Pancreas (tissue), 10 donors: ENCODE measurements at regions not wholly inside any gene's neighbourhood (a gene's known extent, or its start where the extent isn't known, plus 50 kb on each side); places are given as distances from the start of the nearest gene placed in this dataset.

Experiments used
- ATAC-seq, 4 donors: fragments of 200-7000 bp; cut with Tn5 transposase; one replicate each; pipeline versions ENCODE4 v1.8.0 to v1.9.1; 2020; ENCODE audit warnings: mild to moderate bottlenecking in 4 of 4, moderate library complexity in 4 of 4
- DNase-seq, 6 donors: peaks; one replicate each; pipeline ENCODE4 v3.0.0-alpha.2; 2020
- FAIRE-seq: peaks from 2 replicates; lab custom pipeline; 2012; peaks lifted over from hg19 to GRCh38; lab: Jason Lieb, UNC
- H3K27ac ChIP-seq, 4 donors: fragments of 200-600 bp; sonication (generic); 1 replicate in 3 of 4; 2 replicates in 1 of 4; pipeline versions ENCODE4 v1.5.0 to v1.8.0; 2020
- H3K27me3 ChIP-seq, 4 donors: fragments of 200-600 bp; one replicate each; pipeline ENCODE4 v1.8.0; 2021
- H3K36me3 ChIP-seq, 3 donors: fragments of 200-600 bp; sonication (generic) in 1 of 3; one replicate each; pipeline versions ENCODE4 v1.5.0 to v1.8.0; 2020 to 2021
- H3K4me1 ChIP-seq, 3 donors: fragments of 200-600 bp; one replicate each; pipeline ENCODE4 v1.8.0; 2021
- H3K4me3 ChIP-seq, 4 donors: fragments of 200-600 bp; sonication (generic) in 2 of 4; one replicate each; pipeline versions ENCODE4 v1.5.0 to v1.8.0; 2020 to 2021
- H3K9me3 ChIP-seq, 4 donors: fragments of 200-600 bp; one replicate each; pipeline ENCODE4 v1.8.0; 2021
- WGBS, 2 donors: extraction: QIAGEN DNeasy Blood & Tissue Kit; methylation state at CpG; one replicate each; pipeline ENCODE4 v1.1.7; 2013; 5-methylcytosine and 5-hydroxymethylcytosine counted together
- intact Hi-C, 3 donors: fragments of 100-400 bp; cut with DNase I; formaldehyde crosslinking; loops; one replicate each; pipeline versions ENCODE4 v1.11.1 to v1.14.2; 2022
- TF ChIP-seq, protein P1 (sequence below), 4 donors: fragments of 200-600 bp; sonication (generic) in 3 of 4; IDR thresholded peaks; one replicate each; pipeline versions ENCODE4 v1.5.0 to v1.8.0; 2021; ENCODE audit warnings: antibody characterized with exemption in 4 of 4
- donor health status: healthy with polysubstance abuse.
- donor health status: DM: no; HTN: no; CAD: no; lungs with moderate emphysema.
- donor health status: DM: no; HTN: no; CAD: no.
- donor health status: control.
- donor health status: control.
- donor health status: Bipolar disorder and iron deficiency.
- donor health status: DM: yes; HTN: yes; CAD: no.
- donor health status: DM: no; HTN: no; CAD: no.
- donor health status: DM: no; HTN: no; CAD: no.
- donor health status: DM: yes; HTN: yes; CAD: no.

DNA sequence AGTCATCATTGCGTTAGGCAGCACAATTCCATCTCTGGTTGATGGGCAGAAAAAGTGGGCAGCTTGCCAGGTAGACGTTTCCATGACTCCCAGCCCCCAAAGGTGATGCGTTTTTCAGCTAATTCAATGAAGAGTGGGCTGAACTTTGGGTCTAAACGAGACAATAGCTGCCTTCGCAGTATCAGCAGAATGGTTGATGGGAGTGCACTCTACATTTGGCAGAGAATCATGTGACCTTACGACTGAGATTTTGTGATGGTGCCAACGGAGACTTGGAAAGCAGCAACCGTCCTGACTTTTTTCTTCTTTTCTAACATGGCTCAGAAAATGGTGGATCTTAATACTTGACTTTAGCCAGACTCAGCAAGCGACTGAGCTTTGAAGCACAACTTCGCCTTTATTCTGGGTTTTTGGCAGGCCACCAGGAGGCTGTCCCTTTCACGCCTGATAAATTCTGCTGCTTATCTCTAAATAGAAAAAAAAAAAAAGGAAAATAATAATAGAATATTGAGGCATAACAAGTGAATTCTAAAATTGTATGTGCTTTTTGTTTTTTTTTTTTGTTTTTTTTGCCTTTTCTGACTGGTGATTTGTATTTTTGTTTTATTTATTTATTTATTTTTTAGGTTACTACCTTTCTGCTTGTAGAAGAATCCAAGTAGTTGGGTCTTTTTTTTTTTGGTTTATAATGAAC is 804.8 kb downstream of the USP25 start:
- FAIRE-seq (no peak), ATAC-seq (peak; percentile 61 to 77 (median 74)), DNase-seq (peak; percentile 42 to 56 (median 50))
- Histone ChIP-seq H3K4me1 (peaks cover 0 to 5% (median 0%) of the 10 kb centered on the region in 3 donors), H3K9me3 (no peaks in the 10 kb centered on the region), H3K4me3 (peak overlapping the region in 3 of 4 donors; percentile 13 to 34 (median 32)), H3K36me3 (no peaks in the 10 kb centered on the region), H3K27me3 (no peaks in the 10 kb centered on the region), H3K27ac (peak overlapping the region in 3 of 4 donors; percentile 28 to 49 (median 46))
- 7 to 11% methylated on average over 11 of the region's 11 CpGs for WGBS, 2 donors
- intact Hi-C loops: no loop called here
- TF ChIP-seq, protein P1, sequence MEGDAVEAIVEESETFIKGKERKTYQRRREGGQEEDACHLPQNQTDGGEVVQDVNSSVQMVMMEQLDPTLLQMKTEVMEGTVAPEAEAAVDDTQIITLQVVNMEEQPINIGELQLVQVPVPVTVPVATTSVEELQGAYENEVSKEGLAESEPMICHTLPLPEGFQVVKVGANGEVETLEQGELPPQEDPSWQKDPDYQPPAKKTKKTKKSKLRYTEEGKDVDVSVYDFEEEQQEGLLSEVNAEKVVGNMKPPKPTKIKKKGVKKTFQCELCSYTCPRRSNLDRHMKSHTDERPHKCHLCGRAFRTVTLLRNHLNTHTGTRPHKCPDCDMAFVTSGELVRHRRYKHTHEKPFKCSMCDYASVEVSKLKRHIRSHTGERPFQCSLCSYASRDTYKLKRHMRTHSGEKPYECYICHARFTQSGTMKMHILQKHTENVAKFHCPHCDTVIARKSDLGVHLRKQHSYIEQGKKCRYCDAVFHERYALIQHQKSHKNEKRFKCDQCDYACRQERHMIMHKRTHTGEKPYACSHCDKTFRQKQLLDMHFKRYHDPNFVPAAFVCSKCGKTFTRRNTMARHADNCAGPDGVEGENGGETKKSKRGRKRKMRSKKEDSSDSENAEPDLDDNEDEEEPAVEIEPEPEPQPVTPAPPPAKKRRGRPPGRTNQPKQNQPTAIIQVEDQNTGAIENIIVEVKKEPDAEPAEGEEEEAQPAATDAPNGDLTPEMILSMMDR (IDR thresholded peaks at IDR 0.05): no peak

DNA sequence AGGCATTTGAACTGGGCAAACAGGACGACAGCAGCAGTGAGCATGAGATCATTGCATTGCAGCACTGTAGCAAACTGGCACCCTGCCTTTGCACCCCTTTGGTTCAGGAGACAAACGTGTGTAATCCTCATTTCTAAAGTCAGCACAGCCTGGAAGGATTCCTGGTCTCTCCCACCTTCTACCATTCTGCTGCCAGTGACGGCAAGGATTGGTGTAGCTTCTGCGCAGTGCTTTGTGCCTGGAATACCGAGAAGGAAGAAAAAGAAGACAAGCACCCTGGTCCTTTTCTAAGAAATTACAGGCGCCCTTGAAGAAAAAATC is 805.3 kb downstream of the USP25 start:
- ATAC-seq (peak; percentile 82 to 91 (median 85)), FAIRE-seq (no peak), DNase-seq (peak; percentile 59 to 75 (median 62))
- 21 to 22% methylated on average over 6 of the region's 6 CpGs for WGBS, 2 donors
- Histone ChIP-seq H3K4me3 (peak overlapping the region in 3 of 4 donors; percentile 13 to 34 (median 32)), H3K4me1 (peaks cover 0 to 5% (median 0%) of the 10 kb centered on the region in 3 donors), H3K27ac (peak overlapping the region in 3 of 4 donors; percentile 28 to 49 (median 46)), H3K36me3 (no peaks in the 10 kb centered on the region), H3K27me3 (no peaks in the 10 kb centered on the region), H3K9me3 (no peaks in the 10 kb centered on the region)
- TF ChIP-seq, protein P1 (IDR thresholded peaks at IDR 0.05): no peak
- intact Hi-C loops: no loop called here

DNA sequence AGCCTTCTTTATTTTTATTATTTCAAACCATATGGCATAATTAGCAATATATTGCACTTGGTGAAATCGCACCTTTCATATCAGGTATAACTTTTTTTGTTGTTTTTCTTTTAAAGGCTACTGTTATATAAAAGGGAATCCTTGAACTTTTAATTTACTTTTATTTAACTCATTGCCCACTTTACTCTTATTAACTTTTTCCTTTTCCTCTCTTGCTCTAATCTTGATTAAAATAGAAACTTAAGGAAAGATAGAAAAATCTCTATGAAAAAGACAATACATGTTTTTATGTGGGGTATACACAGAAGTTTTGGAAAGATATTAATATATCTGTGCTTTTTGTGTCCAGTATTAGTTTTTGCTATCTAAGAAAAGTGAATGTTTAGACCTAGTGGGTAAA is 805.8 kb downstream of the USP25 start:
- intact Hi-C loops: no loop called here
- DNase-seq: no peak
- Histone ChIP-seq H3K27ac (peak overlapping the region in 1 of 4 donors; percentile 49), H3K27me3 (no peaks in the 10 kb centered on the region), H3K36me3 (no peaks in the 10 kb centered on the region), H3K4me3 (peak overlapping the region in 3 of 4 donors; percentile 13 to 34 (median 32)), H3K9me3 (no peaks in the 10 kb centered on the region), H3K4me1 (peaks cover 0 to 5% (median 0%) of the 10 kb centered on the region in 3 donors)
- no peak for ATAC-seq
- FAIRE-seq: no peak
- TF ChIP-seq, protein P1 (IDR thresholded peaks at IDR 0.05): no peak
- 23 to 27% methylated on average over 1 of the region's 1 CpG for WGBS, 2 donors

DNA sequence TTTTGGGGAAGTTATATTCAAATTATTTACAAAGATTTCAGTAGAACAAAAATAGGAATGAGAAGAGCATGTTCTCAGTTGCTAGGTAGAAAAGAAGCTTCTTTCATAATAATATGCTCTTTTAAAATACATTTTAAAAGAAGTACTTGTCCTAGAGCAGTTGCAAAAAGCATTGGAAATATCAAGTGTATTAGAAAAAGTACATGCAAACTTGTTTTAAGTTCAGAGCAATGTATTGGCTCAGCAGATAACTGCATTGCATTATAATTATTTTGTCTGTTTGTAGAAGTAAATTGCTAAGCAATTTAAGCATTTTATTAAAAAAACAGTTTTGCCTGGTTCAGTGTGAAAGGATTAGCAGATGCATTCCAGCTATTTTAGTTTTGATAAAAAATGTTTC is 806.4 kb downstream of the USP25 start:
- H3K27ac ChIP-seq: no peak overlapping the region
- DNase-seq (no peak), ATAC-seq (no peak), FAIRE-seq (no peak)
- H3K9me3 ChIP-seq: no peaks in the 10 kb centered on the region
- TF ChIP-seq, protein P1 (IDR thresholded peaks at IDR 0.05): no peak
- H3K4me1 ChIP-seq: peaks cover 0 to 5% (median 0%) of the 10 kb centered on the region in 3 donors
- no peaks in the 10 kb centered on the region for H3K27me3 ChIP-seq
- H3K36me3 ChIP-seq: no peaks in the 10 kb centered on the region
- intact Hi-C loops: no loop called here
- peak overlapping the region in 2 of 4 donors; percentile 32 to 34 for H3K4me3 ChIP-seq
